Right atrium auricular region (tissue), 2 donors: ENCODE measurements at regions not wholly inside any gene's neighbourhood (a gene's known extent, or its start where the extent isn't known, plus 50 kb on each side); places are given as distances from the start of the nearest gene placed in this dataset.

Source experiments
- DNase-seq: peaks from one replicate; pipeline ENCODE4 v3.0.0-alpha.2; 2019; ENCODE audit warnings: low spot score
- H3K27ac ChIP-seq, 2 donors: fragments of 200-600 bp; sonication (generic); 1 replicate in 1 of 2; 2 replicates in 1 of 2; pipeline ENCODE4 v1.5.1; 2016 to 2019
- H3K27me3 ChIP-seq, 2 donors: fragments of 200-600 bp; sonication (generic); one replicate each; pipeline versions ENCODE4 v1.5.1 to v1.6.0; 2017 to 2019
- H3K36me3 ChIP-seq: fragments of 200-600 bp; sonication (generic); one replicate; pipeline ENCODE4 v1.5.1; 2016
- H3K4me1 ChIP-seq, 2 donors: fragments of 200-600 bp; sonication (generic); one replicate each; pipeline versions ENCODE4 v1.5.1 to v1.6.0; 2017 to 2019
- H3K4me3 ChIP-seq, 2 donors: fragments of 200-600 bp; sonication (generic); 1 replicate in 1 of 2; 2 replicates in 1 of 2; pipeline ENCODE4 v1.5.1; 2017 to 2019; ENCODE audit warnings: mild to moderate bottlenecking in 1 of 2, moderate library complexity in 1 of 2
- H3K9me3 ChIP-seq, 2 donors: fragments of 200-600 bp; sonication (generic); one replicate each; pipeline ENCODE4 v1.5.1; 2019
- TF ChIP-seq, protein P1 (sequence below), 2 donors: fragments of 200-600 bp; sonication (generic); IDR thresholded peaks; one replicate each; pipeline ENCODE4 v1.5.1; 2019; ENCODE audit warnings: antibody characterized with exemption in 2 of 2

DNA sequence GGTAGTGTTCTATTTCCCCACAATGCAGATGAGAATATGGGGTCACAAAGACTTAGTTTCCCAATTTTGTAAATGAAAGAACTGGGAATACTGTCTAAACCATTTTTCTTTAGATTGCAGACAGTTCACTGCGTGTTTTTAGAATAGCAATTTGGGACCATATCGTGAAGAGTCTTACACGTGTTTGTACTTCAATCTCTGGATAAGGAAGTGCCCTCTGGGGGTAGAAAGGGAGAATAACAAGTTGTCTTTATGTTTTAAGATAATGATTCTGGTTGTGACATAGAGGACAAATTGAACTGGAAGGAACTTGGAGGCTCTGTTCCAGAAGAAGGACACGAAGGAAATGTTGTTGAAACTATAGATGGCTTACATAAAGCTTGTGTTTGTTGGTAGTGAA is 457.7 kb downstream of the CBLN2 start:
- Histone ChIP-seq H3K9me3 (no peaks in the 10 kb centered on the region), H3K4me3 (no peak overlapping the region), H3K4me1 (no peaks in the 10 kb centered on the region), H3K36me3 (no peaks in the 10 kb centered on the region), H3K27me3 (no peaks in the 10 kb centered on the region), H3K27ac (no peak overlapping the region)
- TF ChIP-seq, protein P1, sequence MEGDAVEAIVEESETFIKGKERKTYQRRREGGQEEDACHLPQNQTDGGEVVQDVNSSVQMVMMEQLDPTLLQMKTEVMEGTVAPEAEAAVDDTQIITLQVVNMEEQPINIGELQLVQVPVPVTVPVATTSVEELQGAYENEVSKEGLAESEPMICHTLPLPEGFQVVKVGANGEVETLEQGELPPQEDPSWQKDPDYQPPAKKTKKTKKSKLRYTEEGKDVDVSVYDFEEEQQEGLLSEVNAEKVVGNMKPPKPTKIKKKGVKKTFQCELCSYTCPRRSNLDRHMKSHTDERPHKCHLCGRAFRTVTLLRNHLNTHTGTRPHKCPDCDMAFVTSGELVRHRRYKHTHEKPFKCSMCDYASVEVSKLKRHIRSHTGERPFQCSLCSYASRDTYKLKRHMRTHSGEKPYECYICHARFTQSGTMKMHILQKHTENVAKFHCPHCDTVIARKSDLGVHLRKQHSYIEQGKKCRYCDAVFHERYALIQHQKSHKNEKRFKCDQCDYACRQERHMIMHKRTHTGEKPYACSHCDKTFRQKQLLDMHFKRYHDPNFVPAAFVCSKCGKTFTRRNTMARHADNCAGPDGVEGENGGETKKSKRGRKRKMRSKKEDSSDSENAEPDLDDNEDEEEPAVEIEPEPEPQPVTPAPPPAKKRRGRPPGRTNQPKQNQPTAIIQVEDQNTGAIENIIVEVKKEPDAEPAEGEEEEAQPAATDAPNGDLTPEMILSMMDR (IDR thresholded peaks at IDR 0.05): peak in 1 of 2 donors; percentile 35
- no peak for DNase-seq

DNA sequence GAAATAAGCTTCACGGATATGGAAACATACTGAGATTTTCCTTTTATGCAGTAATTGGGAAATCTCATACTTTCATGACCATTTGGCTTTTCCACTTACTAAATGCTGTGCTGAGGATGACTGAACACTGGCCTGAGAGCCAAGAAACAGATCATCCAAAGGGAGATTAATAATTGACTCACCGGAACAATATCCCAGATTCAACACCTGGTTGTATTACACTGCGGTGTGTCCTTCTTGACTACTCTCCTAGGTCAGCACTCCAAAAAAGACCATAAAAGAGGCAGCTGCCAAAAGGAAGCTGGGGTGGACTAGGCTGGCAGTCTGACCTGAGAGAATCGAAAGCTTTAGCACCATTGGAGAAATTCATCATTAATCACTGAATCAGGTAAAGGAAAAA is 469.1 kb downstream of the CBLN2 start:
- no peaks in the 10 kb centered on the region for H3K4me1 ChIP-seq
- no peaks in the 10 kb centered on the region for H3K27me3 ChIP-seq
- no peak overlapping the region for H3K27ac ChIP-seq
- no peaks in the 10 kb centered on the region for H3K36me3 ChIP-seq
- no peak for DNase-seq
- TF ChIP-seq, protein P1 (IDR thresholded peaks at IDR 0.05): no peak
- H3K9me3 ChIP-seq: peaks cover 0 to 9% of the 10 kb centered on the region in 2 donors
- H3K4me3 ChIP-seq: no peak overlapping the region

DNA sequence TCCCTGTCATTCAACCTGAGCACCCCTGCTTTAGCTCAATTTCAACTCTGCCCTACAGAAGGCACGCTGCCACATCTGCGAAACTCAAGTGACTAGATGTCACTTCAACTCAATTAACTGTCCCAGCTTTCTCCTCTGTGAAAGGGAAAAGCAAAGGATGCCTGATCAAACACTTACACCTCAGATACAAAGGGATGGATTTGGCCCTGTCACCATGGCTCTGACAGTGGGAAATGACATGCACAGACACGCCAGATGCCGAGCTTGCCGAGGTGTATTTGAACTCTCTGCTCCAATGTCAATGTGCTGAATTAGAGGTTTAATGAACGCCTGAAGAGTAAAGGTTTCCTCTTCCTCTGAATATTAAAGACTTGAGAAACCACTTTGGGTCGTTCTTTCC is 481.1 kb downstream of the CBLN2 start:
- H3K27me3 ChIP-seq: no peaks in the 10 kb centered on the region
- DNase-seq: no peak
- no peaks in the 10 kb centered on the region for H3K36me3 ChIP-seq
- no peaks in the 10 kb centered on the region for H3K9me3 ChIP-seq
- no peak overlapping the region for H3K4me3 ChIP-seq
- no peaks in the 10 kb centered on the region for H3K4me1 ChIP-seq
- no peak overlapping the region for H3K27ac ChIP-seq
- TF ChIP-seq, protein P1 (IDR thresholded peaks at IDR 0.05): no peak

DNA sequence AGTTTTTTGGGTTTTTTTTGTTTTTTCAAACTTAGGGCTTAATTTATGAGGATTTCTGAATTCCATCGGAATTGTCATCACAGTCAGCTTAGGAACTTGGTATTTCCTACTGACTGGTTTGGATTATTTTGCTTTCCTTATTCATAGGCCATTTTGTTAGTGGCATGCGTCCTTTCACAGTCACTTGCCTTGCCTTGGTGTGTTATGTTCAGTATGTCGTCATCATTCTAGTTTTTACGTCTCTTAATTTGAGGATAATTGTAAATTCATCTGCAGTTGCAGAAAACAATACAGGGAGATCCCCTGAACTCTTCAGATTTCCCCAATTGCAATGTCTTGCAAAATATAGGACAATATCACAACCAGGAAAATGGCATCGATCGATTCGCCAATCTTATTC is 485.3 kb downstream of the CBLN2 start:
- no peak overlapping the region for H3K4me3 ChIP-seq
- no peaks in the 10 kb centered on the region for H3K9me3 ChIP-seq
- DNase-seq: no peak
- H3K27ac ChIP-seq: no peak overlapping the region
- no peaks in the 10 kb centered on the region for H3K4me1 ChIP-seq
- no peaks in the 10 kb centered on the region for H3K27me3 ChIP-seq
- TF ChIP-seq, protein P1 (IDR thresholded peaks at IDR 0.05): no peak
- no peaks in the 10 kb centered on the region for H3K36me3 ChIP-seq

DNA sequence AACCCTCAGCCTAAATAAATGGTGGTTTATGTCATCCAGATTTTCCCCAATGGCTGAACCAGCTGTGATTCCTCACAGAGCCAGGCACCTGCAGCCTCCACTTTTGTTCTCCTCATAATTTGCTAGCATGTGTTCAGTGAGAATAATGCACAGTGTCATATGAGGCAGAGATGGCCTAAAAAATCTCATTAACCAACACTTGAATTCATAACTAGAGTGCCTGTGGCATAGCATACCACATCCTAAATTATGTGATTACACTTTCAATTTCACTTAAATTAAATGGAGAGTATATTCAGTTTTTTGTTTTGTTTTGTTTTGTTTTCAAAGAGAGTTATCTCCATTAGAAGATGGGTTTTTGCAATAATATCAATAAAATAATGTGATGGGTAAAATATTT is 488.0 kb downstream of the CBLN2 start:
- Histone ChIP-seq H3K27ac (no peak overlapping the region), H3K27me3 (no peaks in the 10 kb centered on the region), H3K9me3 (no peaks in the 10 kb centered on the region), H3K36me3 (no peaks in the 10 kb centered on the region), H3K4me1 (no peaks in the 10 kb centered on the region), H3K4me3 (no peak overlapping the region)
- no peak for DNase-seq
- TF ChIP-seq, protein P1 (IDR thresholded peaks at IDR 0.05): no peak

DNA sequence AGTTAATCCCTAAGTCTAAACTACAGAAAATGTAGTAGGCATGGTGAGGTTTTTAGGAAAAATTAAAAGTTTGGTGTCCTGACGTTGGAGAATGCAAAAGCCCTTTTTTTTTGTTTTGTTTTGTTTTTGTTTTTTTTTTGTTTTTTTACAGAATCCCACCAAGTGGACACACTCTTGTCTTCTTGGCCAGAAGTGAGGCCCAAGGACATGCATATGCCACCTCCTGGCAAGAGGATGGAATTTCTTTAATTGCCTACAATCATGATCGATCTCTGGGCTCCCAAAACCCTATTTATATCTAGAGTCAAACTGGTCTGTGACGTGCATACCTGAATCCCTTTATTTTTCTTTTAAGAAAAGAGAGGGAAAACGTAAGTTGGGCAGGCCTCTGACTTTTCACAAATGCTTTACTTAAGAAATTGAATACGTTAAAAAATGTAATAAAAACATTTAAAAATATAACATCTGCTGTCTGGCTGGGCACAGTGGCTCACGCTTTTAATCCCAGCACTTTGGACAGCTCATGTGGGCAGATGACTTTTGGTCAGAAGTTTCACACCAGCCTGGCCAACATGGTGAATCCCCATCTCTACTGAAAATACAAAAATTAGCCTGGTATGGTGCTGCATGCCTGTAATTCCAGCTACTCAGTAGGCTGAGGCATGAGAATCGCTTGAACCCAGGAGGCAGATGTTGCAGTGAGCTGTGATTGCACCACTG is 502.7 kb downstream of the CBLN2 start:
- H3K27me3 ChIP-seq: no peaks in the 10 kb centered on the region
- TF ChIP-seq, protein P1 (IDR thresholded peaks at IDR 0.05): no peak
- H3K4me1 ChIP-seq: no peaks in the 10 kb centered on the region
- no peaks in the 10 kb centered on the region for H3K9me3 ChIP-seq
- DNase-seq: no peak
- no peak overlapping the region for H3K4me3 ChIP-seq
- H3K27ac ChIP-seq: no peak overlapping the region
- no peaks in the 10 kb centered on the region for H3K36me3 ChIP-seq
